ENCODE measurements at regions not wholly inside any gene's neighbourhood (a gene's known extent, or its start where the extent isn't known, plus 50 kb on each side); places are given as distances from the start of the nearest gene placed in this dataset.

DNA sequence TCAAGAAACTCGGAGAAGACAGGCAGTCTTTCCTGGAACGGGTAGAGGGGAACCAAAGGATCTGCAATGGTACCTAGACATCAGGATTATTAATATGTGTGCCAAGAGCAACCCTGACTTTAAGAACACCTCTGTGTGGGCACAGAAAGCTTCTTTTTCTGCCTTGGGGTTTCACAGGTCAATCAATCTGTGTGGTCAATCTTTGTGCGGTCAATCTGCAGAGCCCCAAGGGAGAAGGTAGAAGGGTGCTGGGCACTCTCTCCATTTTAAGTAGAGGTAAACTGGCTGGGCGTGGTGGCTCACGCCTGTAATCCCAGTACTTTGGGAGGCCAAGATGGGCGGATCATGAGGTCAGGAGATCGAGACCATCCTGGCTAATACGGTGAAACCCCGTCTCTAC, 100.7 kb downstream of the ARF6 start:
- TF ChIP-seq, protein P1, sequence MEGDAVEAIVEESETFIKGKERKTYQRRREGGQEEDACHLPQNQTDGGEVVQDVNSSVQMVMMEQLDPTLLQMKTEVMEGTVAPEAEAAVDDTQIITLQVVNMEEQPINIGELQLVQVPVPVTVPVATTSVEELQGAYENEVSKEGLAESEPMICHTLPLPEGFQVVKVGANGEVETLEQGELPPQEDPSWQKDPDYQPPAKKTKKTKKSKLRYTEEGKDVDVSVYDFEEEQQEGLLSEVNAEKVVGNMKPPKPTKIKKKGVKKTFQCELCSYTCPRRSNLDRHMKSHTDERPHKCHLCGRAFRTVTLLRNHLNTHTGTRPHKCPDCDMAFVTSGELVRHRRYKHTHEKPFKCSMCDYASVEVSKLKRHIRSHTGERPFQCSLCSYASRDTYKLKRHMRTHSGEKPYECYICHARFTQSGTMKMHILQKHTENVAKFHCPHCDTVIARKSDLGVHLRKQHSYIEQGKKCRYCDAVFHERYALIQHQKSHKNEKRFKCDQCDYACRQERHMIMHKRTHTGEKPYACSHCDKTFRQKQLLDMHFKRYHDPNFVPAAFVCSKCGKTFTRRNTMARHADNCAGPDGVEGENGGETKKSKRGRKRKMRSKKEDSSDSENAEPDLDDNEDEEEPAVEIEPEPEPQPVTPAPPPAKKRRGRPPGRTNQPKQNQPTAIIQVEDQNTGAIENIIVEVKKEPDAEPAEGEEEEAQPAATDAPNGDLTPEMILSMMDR (IDR thresholded peaks at IDR 0.05 in 8 of 11, conservative IDR thresholded peaks at IDR 0.05 in 3 of 11): no peak
- TF ChIP-seq POLR2AphosphoS5 (IDR thresholded peaks at IDR 0.05) (no peak), POLR2A (IDR thresholded peaks at IDR 0.05) (no peak)
- H3K4me1 ChIP-seq: peaks cover 7 to 42% (median 26%) of the 10 kb centered on the region in 6 donors
- WGBS, 5 donors: 75 to 92% (median 88%) methylated on average over 9 of the region's 9 CpGs
- no peak overlapping the region for H3K4me3 ChIP-seq
- peak overlapping the region in 5 of 8 donors; percentile 2 to 52 (median 27) for H3K27ac ChIP-seq
- intact Hi-C loops (cut with DNase I; ENCODE audit: low total_unique reads): no loop called here
- no peak for DNase-seq
- no peaks in the 10 kb centered on the region for H3K27me3 ChIP-seq (replicated peaks in 1 of 7)
- H3K9me3 ChIP-seq: no peaks in the 10 kb centered on the region
- no peaks in the 10 kb centered on the region for H3K36me3 ChIP-seq

DNA sequence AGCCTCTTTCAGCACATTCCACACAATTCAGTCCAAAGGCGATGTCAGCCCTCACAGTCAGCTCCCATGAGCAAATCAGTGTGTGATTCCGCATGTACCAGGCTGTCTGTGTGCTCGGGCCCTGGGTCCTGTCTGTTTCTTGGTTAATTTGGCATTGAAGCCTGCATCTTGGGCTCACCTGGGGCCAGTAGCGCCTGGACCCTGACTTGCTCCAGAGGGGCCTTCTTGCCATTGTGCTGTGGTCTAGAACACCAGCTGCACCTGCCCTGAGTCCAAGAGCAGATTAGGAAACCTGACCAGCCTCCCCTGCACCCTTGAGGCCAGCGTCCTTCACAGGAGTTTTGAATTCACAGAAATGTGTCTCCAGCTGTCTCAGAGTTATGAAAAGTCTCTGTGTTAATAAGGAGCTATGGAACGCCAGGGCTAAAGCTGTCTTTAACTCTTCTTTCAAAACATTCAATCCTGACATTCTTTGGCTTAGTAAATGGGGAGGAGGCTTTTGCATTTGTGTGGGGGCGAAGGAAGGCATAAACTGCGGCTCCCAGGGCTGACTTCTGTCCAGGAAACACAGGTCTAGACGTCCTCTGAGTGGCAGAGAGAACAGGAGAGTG, 102.2 kb downstream of the ARF6 start:
- no peaks in the 10 kb centered on the region for H3K27me3 ChIP-seq (replicated peaks in 1 of 7)
- H3K27ac ChIP-seq: peak overlapping the region in 6 of 8 donors; percentile 13 to 42 (median 32)
- H3K9me3 ChIP-seq: no peaks in the 10 kb centered on the region
- intact Hi-C loops (cut with DNase I; ENCODE audit: low total_unique reads): no loop called here
- TF ChIP-seq POLR2AphosphoS5 (IDR thresholded peaks at IDR 0.05) (no peak), POLR2A (IDR thresholded peaks at IDR 0.05) (no peak)
- TF ChIP-seq, protein P1 (IDR thresholded peaks at IDR 0.05 in 8 of 11, conservative IDR thresholded peaks at IDR 0.05 in 3 of 11): no peak
- no peak for DNase-seq
- peaks cover 21 to 57% (median 40%) of the 10 kb centered on the region in 6 donors for H3K4me1 ChIP-seq
- H3K4me3 ChIP-seq: no peak overlapping the region
- 83 to 92% (median 89%) methylated on average over 9 of the region's 9 CpGs for WGBS, 5 donors
- no peaks in the 10 kb centered on the region for H3K36me3 ChIP-seq

DNA sequence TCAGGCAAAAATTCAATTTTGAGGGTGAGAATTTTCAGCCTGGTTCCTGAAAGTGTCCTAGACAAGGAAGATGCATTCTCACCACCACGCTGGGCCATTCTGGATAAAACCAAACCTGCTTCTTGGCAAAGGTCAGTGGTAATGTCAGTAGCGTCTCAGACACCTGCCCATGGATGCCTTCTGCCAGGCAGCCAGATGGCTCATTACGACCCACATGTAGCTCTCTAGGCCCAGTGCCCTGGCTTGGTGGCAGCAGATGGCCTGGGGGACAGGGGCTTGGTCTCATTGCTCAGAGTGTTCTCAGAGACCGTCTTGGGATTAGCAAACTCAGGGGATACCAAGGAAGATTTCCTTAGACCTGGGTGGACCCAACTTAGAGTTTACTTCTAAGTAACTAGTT, 105.1 kb downstream of the ARF6 start:
- no peak for TF ChIP-seq POLR2A (IDR thresholded peaks at IDR 0.05)
- TF ChIP-seq POLR2AphosphoS5 (IDR thresholded peaks at IDR 0.05): no peak
- H3K36me3 ChIP-seq: no peaks in the 10 kb centered on the region
- WGBS, 5 donors: 88 to 96% (median 95%) methylated on average over 4 of the region's 4 CpGs
- H3K9me3 ChIP-seq: no peaks in the 10 kb centered on the region
- no peak for DNase-seq
- H3K27me3 ChIP-seq (replicated peaks in 1 of 7): no peaks in the 10 kb centered on the region
- intact Hi-C loops (cut with DNase I; ENCODE audit: low total_unique reads): no loop called here
- peaks cover 46 to 74% (median 62%) of the 10 kb centered on the region in 6 donors for H3K4me1 ChIP-seq
- H3K4me3 ChIP-seq: no peak overlapping the region
- H3K27ac ChIP-seq: peak overlapping the region in 6 of 8 donors; percentile 47 to 96 (median 94)

DNA sequence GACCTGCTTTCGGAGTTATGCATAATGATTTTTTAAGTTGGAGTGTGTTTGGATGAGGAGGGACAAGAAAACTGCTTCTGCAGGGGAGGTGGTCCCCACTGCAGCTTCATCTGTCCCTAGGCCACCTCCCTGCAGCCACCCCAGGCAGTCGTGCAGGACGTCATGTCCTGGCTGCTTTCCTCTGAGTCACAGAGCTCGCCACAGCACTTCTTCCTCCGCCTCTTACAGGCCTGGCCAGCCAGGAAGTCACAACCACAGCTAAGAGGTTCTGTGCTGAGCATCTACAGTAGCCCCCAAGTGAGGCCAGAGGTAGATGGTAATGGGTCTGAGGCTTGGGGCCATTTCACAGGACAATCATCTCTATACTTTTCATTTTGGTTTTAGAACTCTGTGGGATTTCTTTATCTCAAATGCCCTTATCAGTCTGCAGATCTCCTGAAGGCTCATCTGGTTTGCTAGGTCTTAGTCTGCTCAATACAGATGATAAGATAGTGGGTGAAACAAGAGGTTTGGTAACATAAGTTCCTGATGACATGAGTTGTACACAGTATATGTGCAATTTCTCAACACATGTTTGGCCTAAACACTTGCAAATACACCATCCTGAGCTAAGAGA, 106.4 kb downstream of the ARF6 start:
- 13 to 15% (median 14%) methylated on average over 5 of the region's 5 CpGs for WGBS, 5 donors
- H3K9me3 ChIP-seq: no peaks in the 10 kb centered on the region
- no peaks in the 10 kb centered on the region for H3K27me3 ChIP-seq (replicated peaks in 1 of 7)
- TF ChIP-seq POLR2A (IDR thresholded peaks at IDR 0.05) (peak in 1 of 3 donors; percentile 39), POLR2AphosphoS5 (IDR thresholded peaks at IDR 0.05) (peak; percentile 80 to 93 (median 91))
- TF ChIP-seq, protein P1 (IDR thresholded peaks at IDR 0.05 in 8 of 11, conservative IDR thresholded peaks at IDR 0.05 in 3 of 11): no peak
- peak overlapping the region; percentile 74 to 96 (median 91) for H3K27ac ChIP-seq
- H3K4me3 ChIP-seq: no peak overlapping the region
- peaks cover 46 to 76% (median 67%) of the 10 kb centered on the region in 6 donors for H3K4me1 ChIP-seq
- intact Hi-C loops (cut with DNase I; ENCODE audit: low total_unique reads): no loop called here
- peak; percentile 95 for DNase-seq
- no peaks in the 10 kb centered on the region for H3K36me3 ChIP-seq
